ENCODE measurements at regions not wholly inside any gene's neighbourhood (a gene's known extent, or its start where the extent isn't known, plus 50 kb on each side); places are given as distances from the start of the nearest gene placed in this dataset.
"Not testable (repeated sequence)": the region's sequence is repeated elsewhere in the genome, so short reads cannot be mapped to it uniquely, and the experiment has no call there.

DNA sequence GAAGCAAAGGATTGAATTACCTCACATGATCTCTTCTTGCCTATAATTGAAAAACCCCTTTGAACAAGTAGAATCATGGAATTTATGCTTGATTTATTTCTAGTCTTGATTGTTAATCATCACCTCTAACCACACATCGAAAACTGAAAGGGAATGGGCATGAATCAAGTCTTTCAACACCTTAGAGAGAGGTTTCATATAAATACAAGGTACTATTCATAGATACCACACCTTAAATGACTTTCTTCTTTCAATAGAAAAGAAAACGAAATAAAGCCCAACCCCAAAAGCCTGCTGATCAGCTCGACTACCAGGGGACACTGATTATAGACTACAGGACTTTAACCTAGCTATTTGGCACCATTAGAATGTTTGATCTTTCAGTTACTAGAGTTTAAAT is 128.6 kb upstream of the PTPRZ1 start:
- no peak for DNase-seq

DNA sequence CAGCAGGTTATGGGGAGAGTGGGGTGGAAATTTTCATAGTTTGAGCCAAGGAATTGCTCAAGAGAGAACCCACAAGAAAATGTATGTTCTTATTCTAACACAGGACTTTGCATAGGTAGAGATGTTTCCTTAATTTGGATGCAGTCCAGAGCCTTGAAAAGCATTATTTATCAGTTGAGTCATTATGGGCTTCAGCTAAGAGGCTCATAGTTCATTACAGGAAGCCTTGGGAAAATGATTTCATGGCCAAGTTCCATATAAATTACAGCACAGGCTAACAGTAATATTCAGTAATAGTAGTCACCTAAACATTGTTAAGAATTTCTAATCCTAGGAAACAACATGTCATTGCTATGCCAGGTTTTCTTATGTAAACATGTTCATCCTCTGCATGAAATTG is 131.1 kb upstream of the PTPRZ1 start:
- no peak for DNase-seq

DNA sequence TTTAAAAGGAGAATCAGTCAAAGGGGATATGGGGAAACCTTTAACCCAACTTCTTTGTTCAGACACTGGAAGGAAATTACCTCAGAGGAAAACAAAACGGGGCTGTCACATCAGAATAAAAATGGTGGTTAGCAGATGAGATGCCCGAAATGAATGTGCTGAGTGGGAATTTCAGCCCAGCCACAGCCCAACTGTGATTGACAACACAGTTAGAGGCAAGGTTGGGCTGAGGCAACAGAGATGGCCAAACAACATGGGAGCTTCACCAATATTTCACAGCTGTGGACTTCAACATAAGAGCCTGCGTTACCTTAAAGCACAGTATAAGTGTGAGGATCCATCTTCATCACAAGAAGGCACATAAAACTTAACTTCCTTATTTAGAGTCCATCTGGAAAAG is 133.5 kb upstream of the PTPRZ1 start:
- DNase-seq: no peak

DNA sequence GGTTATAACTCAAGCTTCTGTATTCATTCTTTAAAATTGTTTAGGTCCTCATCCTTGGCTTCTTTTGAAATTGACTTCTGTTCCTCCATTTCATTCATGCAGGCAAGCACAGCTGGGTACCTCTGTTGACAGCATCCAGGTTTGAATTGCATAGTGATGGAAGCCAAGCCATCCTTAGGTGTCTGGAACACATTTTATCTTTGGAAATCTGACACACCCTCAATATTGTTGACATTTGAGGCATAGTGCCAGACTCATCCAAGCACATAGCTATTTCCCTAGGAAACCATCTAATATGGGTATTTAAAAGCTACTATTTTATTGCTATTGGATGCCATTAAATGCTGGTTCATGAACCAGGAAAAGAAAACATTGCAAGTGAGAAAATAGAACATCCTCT is 142.1 kb upstream of the PTPRZ1 start:
- DNase-seq: no peak

DNA sequence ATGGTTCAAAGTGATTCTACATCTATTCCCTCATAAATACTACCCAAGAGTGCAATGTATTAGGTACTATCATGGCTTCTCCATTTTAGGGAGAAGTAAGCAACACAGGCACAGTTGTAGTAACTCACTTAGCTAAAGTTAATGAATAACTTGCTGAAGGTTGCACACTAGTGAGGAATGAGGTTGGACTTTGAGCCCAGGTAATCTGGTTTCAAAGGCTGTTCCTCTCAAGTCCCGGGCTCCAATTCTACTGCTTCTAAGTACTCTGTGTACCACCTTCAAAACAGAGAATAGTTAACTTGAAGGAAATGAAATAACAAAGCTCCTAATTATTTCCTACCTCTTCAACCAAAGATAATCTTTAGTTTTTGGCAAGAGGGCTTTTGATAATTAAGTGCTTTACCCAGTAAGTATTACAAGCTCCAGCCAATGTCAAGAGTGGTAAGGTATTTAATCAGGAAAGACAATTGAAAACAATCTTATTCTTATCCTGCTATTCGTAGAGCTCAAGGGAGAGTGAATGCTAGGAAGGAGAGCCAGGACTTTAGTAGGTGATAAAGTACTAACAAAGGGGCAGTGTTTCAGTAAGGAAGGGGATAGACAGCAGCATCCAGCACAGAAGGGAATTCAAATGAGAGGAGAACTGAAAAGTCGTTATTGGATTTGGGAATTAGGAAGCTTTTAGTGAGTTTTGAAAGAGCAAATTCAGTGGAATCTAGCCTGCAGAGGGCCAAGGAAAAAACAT is 158.2 kb upstream of the PTPRZ1 start:
- DNase-seq: no peak

DNA sequence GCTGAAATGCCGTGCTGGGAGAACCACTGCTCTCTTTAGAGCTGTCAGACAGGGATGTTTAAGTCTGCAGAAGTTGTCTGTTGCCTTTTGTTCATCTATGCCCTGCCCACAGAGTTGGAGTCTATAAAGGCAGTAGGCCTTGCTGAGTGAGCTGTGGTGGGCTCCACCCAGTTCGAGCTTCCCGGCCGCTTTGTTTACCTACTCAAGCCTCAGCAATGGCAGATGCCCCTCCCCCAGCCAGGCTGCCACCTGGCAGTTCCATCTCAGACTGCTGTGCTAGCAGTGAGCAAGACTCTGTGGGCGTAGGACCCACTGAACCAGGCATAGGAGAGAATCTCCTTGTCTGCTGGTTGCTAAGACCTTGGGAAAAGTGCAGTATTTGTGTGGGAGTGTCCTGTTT is 160.0 kb upstream of the PTPRZ1 start:
- DNase-seq: not testable (repeated sequence)

DNA sequence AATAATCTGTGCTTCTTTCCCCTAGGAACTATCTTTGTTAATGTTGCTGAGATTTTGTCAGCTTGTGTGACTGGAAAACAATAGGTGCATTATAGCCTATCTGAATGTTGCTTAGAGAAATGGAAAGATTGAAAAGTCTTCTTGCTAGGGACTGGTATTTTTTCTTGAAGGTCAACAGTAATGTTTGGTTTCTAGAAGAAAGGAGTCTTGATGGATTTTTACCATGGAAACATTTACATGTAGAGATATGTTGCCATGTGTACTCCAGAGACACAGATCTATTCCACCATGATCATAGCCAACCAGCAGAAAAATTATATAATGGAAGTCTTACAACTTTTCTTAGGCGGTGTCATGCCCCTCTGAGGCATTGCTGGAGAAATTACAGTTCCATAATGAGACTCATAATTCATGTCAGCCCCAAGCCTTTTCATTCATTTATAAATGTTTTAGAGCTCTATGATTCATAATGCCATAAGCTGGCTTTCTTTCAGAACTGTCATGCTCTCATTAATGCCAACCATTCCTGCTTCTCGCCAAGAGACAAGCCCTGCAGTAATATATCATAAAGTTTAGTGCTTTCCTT is 175.1 kb upstream of the PTPRZ1 start:
- DNase-seq: no peak

DNA sequence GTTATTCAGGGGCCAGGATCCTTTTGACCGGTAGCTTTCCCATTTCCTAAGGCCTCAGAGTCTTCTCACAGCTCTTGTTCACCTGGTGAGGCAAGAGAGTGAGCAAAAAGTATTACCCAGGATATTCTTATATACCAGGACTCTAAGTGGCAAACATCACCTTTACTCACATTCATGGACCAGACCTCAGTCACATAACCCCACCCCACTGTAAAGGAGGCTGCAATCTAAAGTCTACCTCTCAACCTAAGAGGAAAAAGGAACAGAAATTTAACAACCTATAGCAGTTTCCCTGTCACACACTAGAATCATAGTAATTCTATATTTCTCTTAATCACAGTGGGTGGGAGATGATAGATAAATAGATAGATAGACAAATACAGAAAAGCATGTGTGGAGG is 176.0 kb upstream of the PTPRZ1 start:
- no peak for DNase-seq

DNA sequence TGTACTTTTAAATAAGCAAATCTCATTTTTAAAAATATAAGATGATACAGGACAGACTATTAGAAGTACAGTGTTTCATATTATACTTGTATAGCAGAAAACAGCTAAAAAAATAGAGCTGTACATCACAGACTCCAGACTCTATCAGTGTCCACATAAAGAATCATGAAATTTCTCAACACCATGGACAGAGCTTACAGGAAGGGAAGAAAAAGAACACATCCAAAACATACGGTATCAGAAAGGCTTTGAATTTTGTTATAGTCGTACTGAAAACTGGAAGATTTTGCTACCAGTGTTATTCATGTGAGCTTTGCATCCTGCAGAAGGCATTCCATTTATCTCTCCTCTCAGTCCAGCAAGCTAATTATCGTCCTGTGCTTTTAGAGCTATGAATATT is 183.2 kb upstream of the PTPRZ1 start:
- no peak for DNase-seq

DNA sequence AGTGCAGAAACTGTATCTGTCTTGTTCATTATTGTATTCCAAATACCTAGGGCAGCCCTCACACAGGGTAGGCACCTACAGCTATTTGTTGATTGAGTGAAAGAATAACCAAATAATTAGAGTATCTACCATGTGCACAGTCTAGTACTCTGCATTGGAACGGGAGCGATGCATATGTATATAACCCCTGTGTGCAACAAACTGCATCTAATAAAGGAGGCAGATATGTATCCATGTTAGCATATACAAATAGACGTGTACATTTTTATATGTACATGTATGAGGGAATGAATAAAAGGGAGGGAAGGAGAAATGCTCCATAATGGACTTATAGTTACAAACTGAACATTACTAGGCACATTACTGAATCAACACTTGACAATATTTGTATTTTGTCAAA is 191.3 kb upstream of the PTPRZ1 start:
- no peak for DNase-seq

DNA sequence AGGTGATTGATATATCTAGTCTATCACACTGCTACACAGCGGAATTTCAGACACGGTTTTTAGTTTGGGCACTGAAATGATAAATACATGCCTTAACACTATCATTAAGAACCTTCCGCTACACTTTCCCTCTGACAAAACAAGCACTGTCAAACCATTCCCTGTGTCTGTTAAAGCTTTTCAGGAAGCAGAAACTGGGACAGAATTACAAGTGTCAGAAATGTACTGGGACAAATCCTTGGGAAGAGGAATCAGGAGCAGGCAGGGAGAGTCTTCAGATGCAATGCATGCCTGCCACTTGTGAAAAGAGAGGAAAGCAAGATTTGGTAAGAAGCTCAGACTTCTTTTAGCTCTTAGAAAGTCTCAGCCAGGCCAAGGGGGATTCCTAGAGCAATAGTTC is 196.8 kb upstream of the PTPRZ1 start:
- no peak for DNase-seq

DNA sequence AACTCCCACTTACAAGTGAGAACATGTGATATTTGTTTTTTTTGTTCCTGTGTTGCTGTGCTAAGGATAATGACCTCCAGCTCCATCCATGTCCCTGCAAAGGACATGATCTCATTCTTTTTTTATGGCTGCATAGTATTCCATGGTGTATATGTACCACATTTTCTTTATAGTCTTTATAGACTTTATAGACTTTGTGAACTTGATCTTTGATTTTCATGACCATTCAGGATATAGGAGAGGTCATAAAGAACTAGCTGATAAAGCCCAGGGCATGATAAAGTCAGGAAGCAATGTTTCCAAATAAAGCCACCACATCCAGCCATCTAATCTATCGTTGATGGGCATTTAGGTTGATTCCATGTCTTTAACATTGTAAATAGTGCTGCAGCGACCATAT is 198.5 kb upstream of the PTPRZ1 start:
- DNase-seq: not testable (repeated sequence)

DNA sequence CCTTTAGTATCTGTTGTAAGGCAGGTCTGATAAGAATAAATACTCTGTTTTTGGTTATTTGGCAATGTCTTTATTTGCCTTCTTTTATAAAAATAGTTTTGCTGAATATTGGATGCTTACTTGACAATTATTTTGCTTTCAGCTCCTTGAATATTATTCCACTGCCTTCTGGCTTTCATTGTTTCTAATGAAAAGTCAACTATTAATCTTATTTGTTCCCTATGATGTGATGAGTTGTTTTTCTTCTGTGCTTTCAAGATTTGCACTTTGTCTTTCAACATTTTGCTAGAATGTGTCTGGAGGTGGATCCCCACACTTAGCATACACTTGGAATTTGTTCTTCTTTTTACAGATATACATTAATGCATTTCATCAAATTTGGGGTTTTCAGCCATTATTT is 203.8 kb upstream of the PTPRZ1 start:
- no peak for DNase-seq

DNA sequence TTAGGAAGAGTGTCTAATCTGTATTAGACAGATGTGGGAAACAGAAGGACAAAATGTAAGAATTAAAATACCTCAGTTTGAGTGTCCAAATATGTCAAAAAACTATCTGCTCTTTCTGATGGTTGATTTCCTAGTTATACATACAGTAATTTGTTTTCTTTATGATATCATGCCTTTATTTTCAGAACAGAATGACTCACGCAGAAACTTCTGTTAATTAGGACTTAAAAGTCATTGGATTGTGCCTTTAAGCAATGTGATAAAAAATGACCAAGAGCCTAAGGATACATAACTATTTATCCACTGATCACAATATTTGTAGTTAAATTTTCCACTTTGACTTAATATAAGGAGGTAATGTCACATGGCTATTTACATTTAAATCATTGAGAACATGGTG is 206.7 kb upstream of the PTPRZ1 start:
- no peak for DNase-seq

DNA sequence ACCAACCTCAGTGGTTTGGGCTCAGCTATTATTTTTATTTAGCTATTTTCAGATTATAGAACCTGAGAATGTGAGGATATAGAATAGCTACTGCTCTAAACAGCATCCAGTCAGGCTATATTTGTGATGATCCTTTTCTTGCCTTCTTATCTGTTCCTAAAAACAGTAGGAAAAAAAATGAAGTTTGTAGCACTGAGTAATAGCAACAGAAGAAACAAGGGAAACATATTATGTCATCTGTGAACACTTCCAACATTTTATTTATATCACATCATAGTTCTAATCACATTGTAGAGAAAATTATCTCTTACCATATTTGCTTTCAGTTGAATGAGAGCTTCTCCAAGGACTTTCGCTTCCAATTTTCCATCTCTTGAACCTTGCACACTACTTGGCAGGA is 229.6 kb upstream of the PTPRZ1 start:
- DNase-seq: no peak

DNA sequence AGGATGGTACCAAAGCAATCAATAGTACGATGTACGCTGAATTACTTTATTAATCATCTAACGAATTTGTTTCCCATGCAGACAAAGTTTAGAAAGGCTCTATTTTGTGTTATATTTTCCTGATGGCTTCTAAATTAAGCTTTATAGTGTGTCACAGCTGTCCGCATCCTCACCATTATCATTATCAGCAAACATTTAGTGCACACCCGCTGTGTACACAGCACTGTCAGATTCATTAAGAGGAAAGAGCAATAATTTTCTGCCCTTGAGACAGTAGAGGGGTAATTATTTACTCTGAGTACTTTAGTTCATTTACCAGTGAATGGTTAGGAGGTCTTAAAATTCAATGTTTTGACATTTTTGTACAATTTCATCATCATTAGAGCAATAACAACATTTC is 233.3 kb upstream of the PTPRZ1 start:
- DNase-seq: no peak

DNA sequence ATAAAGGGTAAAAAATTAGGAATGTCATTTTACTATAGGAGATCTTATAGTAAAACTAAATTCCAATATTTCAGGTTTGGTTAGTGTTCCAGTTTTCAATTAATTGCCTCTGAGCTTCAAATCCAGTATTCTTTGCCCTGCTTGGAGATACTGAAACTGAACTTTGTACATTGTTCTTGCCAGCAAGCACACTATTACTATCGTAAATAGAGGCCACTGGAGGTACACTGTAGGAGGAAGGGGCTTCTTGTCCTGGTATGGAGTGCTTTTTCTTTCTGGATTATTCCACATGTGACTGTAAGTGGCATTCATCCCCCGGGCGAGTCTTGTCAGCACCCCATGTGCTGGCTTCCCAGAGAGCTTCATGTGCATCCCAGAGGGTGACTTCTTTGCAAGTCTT is 234.7 kb upstream of the PTPRZ1 start:
- DNase-seq: no peak

DNA sequence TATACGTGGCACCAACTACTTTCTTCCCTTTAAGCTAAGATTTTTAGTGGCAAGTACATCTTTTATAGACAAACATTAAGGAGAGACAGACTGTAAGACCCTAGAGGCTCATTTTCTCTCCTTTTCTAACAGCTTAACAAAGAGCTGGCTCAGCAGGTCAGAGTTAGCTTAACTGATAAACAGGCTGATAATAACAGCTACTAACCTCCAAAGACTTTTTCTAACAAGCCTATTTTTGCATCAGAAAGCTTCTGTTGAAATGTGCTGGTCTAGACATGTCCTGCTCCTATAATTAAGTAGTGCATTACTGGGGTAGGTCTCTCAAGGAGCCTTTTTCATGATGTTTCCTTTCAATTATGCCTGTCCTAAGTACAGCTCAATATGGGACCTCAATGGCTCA is 238.2 kb upstream of the FAM3C start:
- no peak for DNase-seq

DNA sequence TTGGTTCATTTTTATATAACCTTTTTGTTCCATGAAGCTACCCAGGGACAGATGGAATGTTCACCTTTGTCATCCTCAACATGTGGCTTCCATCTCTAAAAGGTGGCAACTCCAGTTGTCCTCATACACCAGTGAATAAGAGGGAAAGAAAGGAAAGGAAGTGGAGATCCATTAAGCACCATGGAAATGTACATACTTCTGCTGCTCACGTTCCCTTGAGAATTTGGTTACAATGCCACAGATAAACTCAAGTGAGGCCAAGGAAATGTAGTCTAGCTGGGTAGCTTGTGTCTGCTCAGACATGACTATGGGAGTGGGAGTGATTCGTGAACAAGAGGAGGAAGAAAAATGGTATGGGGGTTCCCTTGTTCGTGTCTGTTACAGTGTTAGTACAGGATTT is 237.1 kb upstream of the FAM3C start:
- DNase-seq: no peak

DNA sequence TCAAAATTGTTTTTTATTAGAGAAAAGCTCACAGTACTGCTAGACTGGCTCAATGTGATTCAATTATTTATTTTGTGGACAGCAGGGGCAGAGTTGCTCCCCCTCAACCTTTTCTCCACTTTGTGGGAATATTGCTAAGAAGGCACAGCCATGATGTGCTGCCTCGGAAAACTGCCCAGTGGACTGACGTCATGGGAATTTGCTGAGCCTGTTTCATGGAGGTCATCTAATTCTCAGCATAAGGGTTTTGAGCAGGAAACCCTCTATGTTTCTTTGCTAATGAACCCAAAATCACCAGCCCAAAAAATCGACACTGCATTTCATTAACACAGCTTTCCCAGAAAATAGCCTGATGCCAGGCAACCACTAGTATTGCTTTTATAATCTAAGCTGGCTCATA is 228.8 kb upstream of the FAM3C start:
- DNase-seq: no peak

DNA sequence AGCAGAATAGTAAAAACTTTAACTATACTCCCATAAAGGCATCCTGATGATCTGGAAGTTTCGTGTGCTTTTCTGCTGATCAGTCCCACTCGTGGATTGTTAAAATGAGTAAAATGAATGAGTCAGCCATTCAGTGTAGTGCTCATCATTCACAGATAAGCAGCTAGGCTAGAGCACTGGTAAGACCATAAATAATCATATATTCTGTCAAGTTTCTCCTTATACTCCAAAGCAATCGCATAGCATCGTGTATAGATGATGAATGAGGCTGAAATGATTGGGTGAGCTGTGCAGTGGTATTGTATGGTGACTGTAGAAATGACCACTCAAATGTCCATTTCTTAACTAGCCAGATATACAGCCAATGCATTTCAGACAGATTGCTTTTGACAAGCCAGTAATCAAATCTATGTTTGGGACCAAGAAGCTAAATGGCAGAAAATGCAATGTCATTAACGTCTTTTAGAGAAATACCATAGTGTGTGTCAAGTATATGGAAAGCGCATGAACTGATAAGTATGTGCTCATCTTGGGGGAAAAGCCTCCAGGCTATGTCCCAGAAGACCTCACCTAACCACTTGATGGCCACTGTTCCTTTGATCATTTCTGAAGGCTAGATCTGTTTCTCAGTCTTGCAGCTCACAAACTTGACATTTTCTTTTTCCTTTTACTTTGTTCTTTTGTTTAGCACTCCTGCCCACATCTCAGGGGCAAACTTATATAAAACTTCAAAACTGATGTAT is 227.2 kb upstream of the FAM3C start:
- DNase-seq: no peak

DNA sequence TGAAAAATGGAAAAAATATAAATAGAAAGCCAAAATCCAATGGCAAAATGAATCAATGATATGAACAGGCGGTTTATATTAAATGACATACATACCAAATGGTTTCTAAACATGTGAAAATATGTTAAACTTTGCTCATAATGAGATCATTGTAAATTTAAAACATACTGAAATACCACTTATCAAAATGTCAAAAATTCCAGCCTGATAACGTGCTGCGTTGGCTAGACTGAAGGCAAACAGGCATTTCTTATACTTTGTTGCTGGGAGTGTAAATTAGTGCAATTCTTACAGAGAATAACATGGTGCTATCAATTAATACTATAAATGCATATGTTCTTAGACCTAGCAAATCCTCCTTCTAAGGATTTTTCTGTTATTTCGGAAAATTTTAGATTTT is 225.8 kb upstream of the FAM3C start:
- no peak for DNase-seq

DNA sequence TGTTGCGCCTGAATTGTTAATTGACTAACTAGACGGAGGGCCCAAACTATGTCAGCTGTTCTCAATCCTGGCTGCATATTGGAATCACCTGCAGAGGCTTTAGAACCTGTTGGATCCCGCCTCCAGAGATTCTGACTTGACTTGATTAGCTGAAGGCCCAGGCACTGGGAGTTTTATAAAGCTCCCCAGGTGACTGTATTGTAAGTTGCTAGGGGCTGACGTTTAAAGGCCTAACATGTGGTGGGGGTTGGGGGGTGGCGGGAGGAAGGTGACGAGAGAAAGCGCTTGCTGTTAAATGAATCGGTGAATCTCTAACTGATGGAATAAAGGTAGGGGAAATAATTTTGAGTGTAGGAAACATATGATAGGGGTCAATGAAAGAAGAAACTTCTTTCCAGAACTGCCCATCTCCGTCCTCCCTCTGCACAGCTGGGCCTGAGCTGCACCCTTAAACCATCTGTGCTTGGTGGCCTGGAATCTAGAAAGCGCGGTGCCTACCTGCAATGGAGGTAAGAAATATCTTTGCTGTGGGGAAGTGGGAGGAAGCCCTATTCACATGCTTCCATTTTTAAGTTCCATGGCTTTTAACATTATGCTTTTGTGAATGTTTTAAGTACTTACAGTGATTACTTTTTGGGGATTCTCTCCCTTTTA is 225.0 kb upstream of the FAM3C start:
- DNase-seq: no peak

DNA sequence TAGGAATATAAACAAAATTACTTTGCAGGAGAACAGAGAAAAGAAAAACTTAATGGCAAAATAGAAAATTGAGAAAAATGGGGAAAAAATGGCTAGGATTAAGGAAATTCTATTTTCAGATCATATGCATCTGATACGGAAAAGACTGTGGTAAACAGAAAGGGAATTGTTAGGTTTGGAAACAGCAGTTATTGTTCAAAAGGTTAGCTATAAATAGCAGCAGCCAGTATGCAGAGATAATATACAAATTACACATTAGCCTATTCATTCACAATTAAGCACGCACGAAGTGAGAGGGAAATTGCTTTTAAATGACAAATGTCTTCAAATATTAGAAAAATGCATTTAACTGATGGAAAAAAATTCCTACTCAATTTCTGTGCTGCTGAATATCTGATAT is 224.1 kb upstream of the FAM3C start:
- no peak for DNase-seq

All from suppressor macrophage (primary cell).